ENCODE measurements at regions not wholly inside any gene's neighbourhood (a gene's known extent, or its start where the extent isn't known, plus 50 kb on each side); places are given as distances from the start of the nearest gene placed in this dataset.

DNA sequence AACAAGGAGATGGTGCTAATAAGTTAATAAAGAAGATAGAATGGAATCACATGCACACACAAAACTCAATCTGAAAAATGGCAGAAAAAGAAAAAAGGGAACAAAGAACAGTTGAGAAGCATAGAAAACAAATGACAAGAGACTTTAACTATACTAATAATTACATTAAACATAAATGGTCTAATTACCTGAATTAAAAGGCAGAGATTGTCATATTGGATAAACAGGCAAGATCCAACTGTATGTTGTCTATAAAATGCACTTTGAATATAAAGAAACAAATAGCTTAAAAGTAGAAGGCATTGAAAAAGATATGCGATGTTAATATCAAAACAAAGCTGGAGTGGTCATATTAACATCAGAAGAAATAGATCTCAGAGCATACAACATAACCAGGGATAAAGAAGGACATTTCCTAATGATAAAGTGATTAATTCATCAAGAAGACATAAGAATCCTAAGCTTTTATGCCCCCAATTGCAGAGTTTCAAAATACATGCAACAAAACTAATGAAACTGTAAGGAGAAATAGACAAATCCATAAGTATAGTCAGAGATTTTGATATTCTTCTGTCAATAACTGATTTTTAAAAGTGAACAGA is 293.5 kb downstream of the PTPRU start:
- DNase-seq (ENCODE audit: insufficient read length, low spot score) = no peak
- TF ChIP-seq, protein P1, sequence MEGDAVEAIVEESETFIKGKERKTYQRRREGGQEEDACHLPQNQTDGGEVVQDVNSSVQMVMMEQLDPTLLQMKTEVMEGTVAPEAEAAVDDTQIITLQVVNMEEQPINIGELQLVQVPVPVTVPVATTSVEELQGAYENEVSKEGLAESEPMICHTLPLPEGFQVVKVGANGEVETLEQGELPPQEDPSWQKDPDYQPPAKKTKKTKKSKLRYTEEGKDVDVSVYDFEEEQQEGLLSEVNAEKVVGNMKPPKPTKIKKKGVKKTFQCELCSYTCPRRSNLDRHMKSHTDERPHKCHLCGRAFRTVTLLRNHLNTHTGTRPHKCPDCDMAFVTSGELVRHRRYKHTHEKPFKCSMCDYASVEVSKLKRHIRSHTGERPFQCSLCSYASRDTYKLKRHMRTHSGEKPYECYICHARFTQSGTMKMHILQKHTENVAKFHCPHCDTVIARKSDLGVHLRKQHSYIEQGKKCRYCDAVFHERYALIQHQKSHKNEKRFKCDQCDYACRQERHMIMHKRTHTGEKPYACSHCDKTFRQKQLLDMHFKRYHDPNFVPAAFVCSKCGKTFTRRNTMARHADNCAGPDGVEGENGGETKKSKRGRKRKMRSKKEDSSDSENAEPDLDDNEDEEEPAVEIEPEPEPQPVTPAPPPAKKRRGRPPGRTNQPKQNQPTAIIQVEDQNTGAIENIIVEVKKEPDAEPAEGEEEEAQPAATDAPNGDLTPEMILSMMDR (IDR thresholded peaks at IDR 0.05; ENCODE audit: insufficient read depth, missing control alignments) = no peak
- FAIRE-seq = no peak

DNA sequence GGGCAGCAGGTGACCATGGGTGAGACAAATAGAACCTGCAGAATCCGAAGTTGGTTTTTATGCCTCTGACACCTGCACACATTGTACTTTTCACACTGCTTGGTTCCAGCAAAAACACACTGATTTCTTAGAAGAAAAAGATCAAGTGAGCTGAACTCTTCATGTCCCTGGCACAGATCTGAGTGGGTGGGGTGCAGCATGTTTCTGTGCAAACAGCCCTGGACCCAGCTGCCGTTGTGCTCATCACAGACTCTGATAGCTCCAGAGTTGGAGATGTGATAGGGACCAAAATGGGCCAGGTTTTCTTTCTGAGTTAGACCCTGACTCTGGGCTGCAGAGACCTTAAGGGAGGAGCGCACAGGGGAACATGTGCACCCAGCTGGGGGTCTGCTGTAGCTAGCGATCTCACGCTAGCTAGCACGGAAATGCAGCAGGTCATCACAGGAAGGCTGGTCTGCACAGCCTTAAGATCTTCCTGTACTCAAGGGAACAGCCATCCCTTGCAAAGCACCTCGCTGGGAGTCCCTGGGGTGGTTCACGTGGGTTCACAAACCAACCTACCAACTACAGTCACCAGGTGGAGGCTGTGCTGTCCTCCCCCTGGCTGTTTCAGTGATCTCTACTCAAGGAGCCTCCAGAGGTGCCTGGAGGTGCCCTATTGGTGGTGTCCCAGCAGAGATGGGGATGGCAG is 291.1 kb downstream of the PTPRU start:
- DNase-seq (ENCODE audit: insufficient read length, low spot score) (no peak), FAIRE-seq (no peak)
- TF ChIP-seq, protein P1 (IDR thresholded peaks at IDR 0.05; ENCODE audit: insufficient read depth, missing control alignments) = no peak

DNA sequence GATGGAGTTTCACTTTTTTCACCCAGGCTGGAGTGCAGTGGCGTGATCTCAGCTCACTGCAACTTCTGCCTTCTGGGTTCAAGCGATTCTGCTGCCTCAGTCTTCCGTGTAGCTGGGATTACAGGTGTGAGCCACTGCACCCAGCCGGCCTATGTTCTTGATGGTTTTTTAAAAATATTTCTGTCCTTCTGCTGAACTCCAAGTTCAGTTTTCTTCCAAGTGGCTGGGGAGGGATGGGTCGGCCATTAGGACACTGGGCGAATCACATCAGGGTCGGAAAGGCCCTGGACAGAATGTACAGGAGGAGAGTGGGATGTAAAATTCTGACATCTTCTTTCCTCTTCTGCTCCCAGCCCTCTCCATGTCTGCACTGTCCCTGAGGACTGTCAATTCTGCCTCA is 289.6 kb downstream of the PTPRU start:
- TF ChIP-seq, protein P1 (IDR thresholded peaks at IDR 0.05; ENCODE audit: insufficient read depth, missing control alignments) = no peak
- FAIRE-seq = no peak
- DNase-seq (ENCODE audit: insufficient read length, low spot score) = no peak

DNA sequence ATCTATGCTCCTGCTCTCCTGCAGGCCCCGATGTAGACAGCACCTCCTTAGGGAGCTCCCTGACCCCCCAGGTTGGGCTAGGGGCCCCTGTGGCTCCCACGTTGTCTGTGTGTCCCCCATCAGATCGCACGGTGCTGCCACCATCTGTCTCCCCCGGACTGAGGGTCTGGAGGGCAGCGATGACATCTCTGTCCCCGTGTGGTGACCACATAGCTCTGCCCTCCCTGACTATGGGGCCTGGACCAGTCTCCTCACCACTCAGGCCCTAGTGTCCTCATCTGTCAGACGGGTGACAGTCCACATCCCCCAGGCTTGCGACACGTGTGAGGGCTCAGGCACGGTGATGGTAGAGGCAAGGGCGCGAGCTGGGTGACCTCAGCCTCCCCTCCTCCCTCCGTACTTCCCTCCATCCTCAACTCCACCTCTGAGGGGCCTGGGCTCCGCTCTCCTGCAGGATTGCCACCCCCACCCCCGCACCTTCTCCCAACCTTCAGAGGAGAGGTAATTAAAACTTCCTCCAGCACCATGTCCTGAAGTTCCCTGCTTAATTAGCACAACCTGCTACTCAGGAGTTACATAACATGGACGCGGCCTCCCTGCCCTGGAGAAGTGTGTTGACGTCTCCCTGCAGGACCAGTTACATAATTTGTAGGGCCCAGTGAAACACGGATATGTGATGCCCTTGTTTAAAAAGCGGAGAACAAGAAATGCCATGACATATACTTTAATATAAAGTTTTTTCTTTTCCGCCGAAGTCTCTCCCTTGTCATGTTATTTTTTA is 288.2 kb downstream of the PTPRU start:
- DNase-seq (ENCODE audit: insufficient read length, low spot score) = no peak
- FAIRE-seq = no peak
- TF ChIP-seq, protein P1 (IDR thresholded peaks at IDR 0.05; ENCODE audit: insufficient read depth, missing control alignments) = no peak

DNA sequence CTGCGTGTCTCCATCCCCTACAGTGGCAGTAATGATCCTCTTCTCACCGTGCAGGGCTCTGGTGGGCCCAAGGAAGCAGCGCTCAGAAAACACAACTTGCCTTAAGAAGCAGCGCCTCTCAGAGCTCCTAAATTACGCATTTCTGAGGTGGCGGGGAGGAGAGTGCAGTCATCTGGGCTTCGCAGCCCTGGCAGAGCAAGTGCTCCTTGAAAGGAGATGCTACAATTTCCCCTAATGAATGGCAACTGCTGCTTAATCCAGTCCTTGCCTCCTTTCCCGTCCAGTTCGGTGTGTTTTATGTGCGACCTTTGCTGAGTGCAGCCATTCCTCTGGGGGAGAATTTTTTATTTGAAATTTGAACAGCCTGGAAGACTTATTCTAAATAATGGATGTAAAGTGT is 287.3 kb downstream of the PTPRU start:
- no peak for DNase-seq (ENCODE audit: insufficient read length, low spot score)
- TF ChIP-seq, protein P1 (IDR thresholded peaks at IDR 0.05; ENCODE audit: insufficient read depth, missing control alignments) = no peak
- no peak for FAIRE-seq

DNA sequence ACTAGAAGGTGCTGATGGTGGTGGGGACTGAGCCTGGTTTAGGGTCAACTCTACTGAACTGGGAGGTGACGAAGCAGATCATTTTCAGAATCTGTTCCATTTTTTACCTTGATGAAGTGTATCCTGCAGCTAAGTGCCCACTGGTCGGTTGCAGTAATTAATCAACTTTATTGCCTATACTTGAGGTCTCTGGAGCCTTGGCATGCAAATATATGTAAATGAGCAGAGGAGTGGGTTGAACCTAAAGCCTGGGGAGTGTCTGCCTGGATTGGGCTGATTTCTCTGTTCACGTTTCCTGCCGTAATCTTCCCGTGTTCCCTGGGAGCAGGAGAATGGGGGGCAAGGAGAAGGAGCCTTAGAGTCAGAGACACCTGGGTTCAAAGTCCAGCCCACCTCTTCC is 286.8 kb downstream of the PTPRU start:
- DNase-seq (ENCODE audit: insufficient read length, low spot score) (no peak), FAIRE-seq (no peak)
- TF ChIP-seq, protein P1 (IDR thresholded peaks at IDR 0.05; ENCODE audit: insufficient read depth, missing control alignments) = no peak

All from D721Med (cell line).